HCEC 1CT (cell line): ENCODE measurements at regions not wholly inside any gene's neighbourhood (a gene's known extent, or its start where the extent isn't known, plus 50 kb on each side); places are given as distances from the start of the nearest gene placed in this dataset.

ENCODE experiments used
- DNase-seq: peaks from one replicate; pipeline ENCODE4 v3.0.0-alpha.2; 2017

DNA sequence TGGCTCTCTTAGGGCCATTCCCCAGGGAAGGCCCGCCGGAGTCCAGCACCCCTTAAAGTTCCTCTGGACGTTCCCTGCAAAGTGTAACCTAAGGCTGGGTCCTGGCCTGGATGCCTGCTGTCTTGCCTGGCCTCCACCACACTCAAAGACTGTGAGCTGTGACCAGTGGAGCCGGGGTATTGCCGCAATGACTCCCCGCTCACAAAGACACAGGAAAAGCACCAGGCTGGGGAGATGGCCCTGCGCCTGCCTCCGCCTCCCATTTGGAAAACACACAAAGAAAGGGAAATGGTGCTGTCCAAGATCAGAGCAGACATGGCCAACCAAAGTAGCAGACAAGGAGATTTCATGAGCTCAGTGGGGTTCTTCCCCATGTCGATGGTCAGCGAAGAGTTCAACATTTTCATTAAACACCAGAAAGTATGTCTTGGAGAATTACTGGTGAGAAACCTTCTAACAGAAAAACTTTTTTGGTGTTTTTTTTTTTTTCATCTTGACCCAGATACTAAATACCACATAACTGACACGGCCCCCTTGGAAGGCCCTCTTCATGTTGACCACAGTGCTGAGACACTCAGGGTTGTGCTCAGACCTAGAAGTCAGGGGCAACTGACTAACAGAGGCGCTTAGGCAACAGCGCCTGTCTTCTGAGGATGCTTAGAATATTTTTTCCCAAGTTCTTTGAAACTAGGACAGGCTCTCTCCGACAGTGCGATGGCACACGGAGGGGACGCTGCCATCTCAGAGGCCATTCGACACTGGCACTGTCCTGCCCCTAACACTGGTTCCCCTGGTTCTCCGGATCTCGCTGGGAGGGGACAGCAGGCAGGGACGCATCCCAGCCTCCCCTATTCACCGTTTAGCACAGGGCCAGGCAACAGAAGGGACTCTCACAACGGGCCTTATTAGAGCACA, 226.4 kb upstream of the ID2 start:
- DNase-seq, result no peak

DNA sequence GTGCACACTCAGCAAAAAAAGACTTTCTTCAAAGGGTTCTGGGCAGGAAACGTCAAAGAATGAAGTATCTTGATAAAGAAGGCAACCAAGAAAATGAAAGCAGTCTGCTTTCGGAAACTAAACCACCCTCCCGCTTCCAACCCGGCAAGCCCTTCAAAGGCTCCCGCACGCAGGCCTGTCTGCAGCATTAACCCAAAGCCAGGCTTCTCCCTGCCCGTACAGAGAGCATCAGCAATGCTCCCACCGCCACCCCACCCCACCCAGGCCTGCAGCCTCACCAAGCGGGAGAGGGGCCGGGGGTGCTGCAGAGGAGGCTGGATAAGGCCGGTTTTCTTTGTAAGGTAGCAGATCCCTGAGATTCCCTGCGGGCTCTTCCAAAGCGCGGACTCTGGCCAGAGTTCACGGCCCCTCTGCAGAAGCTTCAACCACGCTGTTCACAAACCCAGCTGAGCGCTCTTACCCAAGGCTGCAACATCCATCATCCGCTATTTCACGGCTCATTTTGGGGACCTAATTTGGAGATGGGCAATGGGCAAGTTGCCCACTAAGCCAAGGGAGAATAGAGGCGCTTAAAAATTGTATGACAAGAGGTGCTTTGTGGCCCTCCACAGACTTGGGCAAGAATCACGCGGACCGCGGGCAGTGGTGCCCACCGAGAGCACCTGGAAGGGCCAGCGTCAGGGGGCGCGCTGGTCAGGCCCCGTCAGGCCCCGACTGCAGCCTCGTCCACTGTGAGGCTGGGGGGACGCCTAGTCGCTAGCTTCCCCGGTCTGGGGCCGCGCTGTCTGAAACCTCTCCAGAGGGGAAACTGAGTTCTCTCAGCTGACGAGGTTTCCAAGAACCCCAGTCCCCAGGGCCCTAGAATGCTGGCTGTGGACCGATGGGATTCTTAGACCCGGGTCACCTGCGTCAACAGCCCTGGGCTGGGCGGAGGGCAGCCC, 225.4 kb upstream of the ID2 start:
- no peak for DNase-seq

DNA sequence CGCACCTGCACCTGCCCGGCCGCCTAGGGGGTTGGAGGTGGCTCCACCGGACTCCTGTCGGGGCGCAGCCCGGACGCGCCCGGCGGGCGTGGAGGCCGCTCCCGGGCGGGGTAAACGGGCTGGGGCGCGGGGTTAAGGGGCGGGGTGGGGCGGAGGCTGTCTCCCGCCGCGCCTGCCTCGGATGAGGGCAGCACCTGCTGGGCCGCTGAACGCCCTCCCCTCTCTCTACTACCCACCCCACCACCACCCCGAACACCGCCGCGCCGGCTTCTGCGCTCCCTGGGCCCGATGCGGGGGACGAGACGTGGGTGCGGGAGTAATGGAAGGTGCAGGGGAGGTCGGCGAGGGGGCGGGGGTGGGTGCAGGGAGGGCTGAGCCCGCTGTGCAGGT, 224.8 kb upstream of the ID2 start:
- DNase-seq, result no peak

DNA sequence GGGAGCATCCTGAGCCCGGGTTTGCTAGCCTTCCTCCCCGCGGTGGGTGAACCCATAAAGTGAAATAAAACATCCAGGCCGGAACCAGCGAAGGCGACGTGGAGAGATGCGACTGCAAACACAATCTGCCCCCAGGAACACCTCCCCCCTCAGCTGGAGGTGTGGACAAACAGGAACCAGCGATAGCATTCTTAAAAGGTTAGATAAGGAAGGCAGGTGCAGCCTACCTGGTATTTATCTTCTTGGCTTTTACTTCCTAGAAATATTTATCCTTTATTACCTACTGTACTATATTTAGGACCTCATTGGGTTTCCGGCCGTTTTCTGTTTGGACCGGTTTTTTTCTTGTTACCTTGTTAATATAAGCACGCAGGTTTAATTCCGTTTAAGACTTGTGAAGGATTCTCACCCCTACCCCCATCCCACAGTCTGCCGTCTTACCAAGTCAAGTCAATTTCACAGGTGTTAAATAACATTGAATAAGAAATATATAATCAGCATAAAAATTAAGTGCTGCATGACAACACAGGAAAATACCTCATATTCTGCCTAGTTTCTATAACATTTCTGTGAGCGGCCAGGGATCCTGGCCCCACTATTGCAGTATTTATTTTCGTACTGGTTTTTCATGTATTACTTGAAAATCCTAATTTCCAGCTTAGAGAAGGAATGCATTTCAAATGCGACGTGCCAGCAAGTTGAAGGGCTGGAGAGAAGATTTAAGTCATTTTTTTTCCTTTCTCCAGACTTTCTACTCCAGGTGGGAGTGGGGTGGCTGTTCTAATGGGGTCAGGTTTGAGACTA, 224.0 kb upstream of the ID2 start:
- DNase-seq, result no peak

DNA sequence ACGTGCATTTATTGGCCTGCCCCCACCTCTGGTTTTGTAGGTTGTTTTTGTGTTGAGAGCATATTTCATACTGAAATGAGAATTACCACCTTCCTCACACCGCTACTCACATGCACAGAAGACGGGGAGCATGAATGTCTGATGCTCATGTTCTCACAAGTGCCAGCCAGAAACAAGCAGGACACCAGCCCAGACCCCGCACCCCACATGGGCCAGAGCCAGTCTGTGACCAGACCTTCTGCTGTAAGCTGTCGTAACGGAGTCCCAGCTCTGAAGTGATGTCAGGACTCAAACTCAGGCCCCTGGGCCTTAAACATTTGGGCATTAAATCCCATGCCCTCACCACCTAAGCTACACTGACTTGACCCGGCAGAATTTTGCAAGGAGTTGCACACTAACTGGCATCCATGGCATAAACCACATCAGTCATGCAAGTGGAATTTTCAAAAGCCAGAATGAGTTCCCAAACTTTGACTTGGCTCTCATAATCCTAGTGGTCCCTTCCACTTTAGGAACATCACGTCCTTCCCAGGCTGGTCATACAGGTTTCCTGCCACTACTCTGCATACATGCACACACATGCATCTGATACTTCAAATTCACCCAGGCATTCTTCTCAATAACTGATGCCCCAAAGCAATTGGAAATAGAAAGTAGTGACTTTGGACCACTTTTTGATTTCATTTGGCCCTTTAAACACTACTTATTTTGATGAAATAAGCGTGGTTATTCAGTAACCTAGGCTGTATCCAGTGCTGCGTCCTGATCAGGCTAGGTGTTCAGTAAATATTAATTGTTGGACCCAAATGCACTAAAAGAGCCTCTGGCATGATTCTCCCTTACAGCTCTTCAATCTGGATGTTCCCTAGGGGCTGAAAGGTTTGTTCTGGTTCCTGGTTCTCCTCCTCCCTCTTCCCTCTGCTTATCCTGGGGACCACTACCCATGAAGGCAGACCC, 223.1 kb upstream of the ID2 start:
- DNase-seq, result no peak

DNA sequence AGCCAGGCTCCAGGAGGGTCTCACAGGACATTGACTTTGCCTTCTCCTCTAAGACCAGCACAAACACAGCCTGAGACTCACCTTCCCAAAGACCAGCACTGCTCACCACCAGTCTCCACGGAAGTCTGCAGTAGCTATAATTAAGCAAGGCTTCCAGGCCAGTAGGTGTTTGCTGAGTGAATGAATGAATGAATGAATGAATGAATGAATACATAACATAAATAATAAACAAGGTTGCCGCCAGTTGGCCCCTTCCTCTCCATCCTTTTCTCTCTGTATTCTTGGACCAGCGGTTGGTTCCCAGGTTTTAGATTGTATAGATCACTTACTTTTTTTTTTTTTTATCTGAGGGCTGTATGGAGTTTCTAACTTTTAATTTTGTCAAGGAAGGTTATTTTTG, 222.4 kb upstream of the ID2 start:
- no peak for DNase-seq

DNA sequence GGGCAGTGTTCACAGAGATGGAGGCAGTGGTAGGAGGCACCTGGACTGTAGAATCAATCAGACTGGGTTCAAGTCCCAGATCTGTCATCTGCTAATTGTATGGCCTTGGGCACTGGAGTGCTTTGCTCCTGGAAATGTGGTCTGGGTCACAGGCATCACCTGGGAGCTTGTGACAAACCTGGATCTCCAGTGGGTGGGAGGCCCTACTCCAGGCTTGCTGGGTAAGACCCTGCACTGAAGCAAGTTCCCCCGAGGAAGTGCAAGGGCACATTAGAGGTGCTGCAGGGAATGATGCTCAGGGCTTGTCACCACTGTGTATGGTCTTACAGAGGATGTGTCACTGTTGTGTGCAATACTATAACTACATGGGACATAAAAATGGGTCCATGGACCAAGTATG, 220.5 kb upstream of the ID2 start:
- DNase-seq, result no peak

DNA sequence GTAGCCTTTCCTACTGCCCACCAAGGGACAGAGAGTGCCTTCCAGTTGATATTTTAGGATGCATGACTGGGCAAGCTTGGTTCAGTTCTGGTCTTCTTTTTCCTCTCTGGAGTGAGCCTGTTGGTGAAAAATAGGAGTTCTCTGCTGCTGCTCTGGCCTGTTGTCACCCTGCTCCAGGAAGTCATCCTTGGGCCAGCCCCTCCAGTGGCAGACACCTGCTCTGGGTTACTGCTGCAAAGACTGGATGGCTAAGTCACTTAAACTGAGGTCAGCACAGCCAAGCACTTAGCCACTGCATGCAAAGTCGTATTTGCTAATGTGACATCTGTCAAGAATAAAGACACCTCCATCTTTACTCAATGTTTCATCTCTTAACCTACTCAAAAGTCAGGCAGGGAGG, 219.6 kb upstream of the ID2 start:
- no peak for DNase-seq

DNA sequence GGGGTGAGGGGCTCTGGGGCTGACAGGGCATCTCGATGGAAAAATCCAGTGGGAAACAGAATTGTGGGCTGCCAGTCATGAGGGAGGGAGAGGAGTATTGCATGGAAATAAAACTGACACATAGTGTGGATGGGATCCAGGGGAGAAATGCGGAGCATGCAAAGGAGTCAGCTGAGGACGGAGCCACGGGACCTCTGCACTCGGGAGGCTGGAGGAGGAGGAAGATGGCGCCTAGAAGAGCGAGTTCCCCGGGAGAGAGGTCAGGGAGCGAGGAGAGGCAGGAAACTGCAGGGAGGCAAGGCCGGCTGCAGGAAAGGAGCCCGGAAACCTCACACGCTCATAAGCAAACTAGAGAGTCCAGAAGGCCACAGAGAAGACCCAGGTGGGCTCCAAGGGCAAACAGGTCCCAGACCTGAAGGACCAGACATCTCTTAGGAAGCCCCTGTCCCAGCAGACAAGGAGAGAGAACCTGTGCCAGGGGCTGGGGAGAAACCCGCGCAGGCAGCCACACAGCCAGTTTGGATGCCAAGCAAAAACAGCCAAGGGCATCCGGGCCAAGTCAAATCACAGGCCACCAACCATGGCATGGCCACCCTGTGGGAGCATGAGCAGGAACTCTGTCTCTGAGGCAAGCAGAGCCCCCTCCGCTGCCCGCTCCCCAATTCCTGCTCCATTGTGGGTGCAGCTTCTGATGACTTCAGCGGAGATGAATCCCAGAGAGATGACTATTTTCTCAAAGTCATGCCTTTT, 218.8 kb upstream of the ID2 start:
- no peak for DNase-seq

DNA sequence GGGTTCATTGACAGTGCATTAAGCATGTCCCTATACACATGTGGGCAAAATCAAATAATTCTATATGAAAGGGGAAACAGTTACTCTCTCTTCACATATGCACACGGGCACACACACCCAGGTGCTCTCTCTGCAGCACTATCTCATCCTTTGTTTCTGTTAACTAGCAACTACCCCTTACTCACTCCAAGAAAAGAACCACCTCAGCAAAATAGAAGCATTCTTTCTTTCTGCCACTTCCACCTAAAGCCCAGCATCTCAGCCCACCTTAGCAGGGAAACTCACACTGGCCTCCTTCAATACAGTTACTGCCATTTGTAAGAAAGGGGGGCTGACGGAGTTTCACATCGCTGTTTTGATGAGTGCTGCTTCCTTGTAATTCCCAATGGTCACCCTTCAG, 216.3 kb upstream of the ID2 start:
- DNase-seq, result no peak

DNA sequence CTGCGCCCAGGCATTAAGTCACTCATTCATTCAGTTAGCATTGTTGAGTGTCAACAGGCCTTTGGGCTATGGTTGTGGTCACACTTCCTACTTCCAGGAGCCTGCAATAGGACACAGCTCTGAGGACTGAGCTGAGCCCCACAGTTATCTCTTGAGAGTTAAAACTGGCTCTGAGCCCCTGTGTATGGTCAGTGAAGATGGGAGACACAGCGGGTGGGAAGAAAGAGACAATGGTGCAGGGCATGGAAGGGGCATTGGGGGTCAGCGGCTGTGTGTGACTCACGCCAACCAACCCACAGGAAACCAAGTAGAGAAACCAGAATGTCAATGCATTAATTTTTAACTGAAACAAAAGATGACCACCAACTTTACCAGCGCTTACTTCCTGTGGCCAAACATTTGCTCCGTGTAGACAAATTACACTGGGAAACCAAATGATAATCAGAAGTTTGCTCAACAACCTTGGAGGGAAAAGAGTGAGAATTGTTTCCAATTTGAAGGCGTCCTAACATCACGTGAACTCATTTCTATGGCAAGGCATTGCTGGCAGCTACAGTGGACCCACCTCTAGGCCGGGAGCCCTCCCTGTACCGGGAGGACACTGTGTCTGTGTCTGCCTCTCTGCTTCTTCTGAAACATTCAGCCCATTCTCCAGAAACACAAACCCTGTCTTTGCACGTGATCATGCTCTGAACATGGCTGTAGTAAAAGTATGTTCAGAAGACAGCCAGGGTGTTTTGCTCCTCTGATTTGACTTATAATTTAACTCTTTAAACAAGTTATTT, 212.0 kb upstream of the ID2 start:
- no peak for DNase-seq

DNA sequence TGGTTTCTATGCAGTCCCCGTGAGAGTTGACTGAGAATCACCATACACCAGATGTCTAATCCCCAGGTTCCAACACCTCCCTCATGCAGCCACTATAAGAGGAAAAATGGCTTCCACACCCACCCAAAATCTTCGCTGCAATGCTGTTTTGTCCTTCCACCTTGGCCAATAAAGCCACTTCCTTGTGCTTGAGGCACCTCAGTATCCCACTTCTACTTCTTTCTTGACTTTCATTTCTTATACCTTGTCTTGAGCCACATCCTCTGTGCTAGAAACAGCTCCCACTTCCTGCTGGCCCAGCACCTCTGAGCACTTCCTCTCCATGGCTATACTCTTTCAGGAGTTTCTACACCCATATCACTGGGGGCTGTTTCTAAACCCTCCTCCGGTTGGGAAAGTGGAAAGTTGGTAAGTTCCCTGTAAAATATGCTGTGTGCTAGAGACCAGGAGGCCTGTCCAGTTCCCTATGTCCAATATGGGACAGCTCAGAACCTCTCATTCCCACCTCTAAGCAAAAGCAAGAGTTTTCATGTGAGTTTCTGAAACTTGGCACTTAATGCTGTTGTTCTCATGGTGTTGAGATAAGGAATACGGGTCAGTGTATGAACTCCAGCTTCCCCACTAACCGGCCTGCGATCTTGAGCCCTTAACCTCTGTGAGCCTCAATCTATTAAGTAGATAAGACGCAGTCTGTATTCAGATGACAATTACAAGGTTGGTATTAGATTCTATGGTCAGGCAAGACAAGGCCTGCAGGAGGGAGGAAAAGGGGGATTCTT, 209.1 kb upstream of the ID2 start:
- DNase-seq, result no peak

DNA sequence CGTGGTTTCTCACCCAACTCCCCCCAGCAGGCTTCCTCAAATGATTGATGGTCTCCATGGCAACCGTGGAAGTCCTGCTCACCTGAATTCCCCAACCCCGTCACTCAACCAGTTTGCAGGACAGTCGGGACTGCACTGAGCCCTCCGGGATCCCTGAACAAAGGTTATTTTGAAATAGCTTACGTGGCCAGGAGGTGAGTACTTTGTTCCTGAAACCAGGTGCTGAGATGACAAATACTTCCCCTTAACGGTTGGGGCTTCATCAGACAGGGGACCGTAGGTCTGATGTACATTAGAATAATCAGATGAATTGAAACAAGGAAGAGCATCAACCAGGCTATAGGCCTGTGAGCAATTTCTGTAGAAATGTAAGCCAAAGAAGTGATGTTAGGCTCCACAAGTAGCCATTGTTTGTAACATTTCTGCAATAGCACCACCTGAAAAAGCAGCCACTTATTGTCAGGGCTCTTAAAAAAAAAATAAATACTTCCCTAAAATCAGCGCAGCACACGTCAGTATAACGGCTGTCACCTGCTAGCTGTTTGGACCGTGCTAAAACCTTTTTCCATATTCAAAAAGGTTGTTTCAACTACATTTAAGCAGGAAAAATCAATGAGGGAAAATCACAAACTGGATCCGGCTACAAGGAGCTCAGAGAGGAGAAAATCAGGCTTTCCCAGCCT, 206.4 kb upstream of the ID2 start:
- DNase-seq, result no peak

DNA sequence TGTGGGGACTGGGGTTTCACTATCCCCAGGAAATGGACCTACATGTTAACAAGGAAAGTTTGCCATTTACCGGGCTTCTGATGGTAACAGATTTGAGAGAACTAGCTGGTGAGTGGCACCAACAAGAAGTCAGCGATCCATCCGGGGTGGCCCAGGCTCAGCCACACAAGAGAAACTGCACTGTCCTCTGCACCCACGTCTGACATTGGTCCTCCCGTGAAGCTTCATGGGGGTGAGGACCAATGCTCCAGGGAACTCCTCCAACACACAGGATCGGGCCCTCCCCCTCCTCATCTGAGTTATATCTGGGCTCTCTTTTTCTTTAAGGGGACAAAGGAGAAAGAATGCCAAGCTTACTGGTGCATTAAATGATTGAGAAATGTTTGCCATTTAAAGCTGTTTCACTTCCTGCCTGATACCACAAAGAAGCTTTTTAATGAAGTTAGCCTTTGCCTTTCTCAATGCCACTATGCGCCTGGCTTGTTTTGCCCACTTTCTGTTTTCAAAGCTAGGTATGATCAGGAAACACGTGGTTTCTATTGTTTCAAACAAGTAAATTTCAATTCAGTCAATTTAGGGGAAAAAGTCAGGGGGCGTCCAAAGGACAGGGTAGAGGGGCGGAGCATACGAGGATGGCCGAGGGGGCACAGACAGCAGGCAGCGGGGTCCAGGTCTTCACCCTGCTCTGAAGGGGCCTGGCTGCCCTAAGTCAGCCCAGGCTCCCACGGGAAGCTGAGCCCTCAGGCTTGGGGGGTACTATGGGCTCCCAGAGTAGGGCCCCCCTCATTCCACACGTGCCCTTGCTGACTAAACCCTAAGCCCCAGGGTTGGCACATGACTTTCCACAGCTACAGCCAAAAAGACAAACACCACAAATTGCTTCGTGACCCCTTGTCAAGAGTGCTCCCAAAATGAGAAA, 204.0 kb upstream of the ID2 start:
- DNase-seq, result no peak

DNA sequence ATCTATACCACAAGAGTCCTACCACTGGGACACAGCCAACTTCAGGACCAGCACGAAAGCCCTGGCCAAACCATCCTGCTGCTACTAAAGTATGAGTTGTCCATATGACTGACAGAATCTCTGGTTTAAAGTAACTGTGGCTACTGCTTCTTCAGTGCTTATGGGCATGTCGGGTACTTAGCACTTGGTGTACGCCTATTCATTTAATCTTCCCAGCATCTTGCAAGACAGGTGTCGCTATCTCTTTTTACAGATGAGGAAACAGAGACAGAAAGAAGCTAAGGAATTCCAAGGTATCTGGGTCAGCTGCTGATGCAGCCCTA, 203.4 kb upstream of the ID2 start:
- no peak for DNase-seq

DNA sequence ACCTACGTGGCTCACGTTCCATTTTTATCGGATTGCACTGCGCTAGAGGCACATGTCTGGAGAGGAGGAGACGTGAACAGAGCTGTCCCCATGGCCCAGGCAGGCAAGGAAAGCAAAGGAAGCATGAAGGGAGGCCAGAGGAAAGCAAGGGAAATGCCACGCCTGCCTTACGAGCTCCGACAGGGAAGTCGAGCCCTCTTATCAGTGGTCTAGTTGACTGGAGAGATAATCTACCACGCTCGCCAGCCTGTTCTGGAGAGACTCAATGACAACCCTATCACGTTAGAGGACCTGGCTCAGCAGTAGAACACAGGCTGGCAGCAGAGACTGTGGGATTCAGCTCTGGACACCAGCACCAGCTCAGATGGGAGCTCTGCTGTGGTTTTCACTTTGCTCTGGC, 202.6 kb upstream of the ID2 start:
- no peak for DNase-seq

DNA sequence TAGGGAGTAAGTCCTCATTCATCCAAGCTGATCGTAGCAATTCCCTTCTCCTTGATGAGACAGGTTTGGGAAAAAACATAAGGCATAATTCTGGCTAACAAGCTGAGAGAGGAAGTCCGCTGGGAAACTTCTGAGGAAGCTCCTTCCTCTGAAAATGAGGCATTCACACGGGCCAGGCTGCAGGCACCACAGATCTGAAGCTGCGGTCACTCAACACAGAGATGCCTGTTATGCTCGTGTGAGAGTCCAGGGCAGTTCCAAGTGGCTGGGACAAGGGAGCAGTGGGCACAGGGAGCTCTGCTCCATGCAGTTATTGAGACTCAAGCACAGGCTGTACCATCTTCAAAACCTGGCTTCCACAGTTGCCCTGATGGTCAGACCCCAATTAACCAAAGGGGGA, 200.9 kb upstream of the ID2 start:
- no peak for DNase-seq

DNA sequence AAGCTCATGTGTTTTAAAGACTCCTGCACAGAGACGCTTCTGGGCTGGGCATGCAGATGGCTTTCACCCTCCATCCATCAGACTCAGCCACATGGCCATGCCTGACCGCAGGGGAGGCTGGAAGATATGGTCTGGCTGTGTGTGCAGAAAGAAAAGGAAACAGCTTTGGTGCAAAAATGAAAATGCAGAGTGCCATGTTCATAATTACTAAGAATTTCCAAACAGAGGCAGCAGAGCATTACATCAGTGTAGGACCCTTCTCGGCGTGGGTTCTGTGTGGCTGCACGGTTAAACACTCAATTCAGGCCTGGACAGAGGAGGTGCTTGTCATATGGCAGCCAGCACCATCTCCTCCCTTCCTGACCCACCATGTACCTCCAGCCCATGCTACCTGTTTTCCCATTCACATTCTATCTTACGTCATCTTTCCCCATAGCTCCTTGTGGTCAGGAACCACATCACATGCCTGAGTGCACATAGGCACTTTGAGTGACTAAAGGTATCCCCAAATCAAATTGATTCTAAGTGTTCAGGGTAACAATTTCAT, 200.3 kb upstream of the ID2 start:
- no peak for DNase-seq
